Ramos (cell line): ENCODE measurements at regions not wholly inside any gene's neighbourhood (a gene's known extent, or its start where the extent isn't known, plus 50 kb on each side); places are given as distances from the start of the nearest gene placed in this dataset.
"Not testable (repeated sequence)": the region's sequence is repeated elsewhere in the genome, so short reads cannot be mapped to it uniquely, and the experiment has no call there.

ENCODE experiments used
- in situ Hi-C: fragments of 300-500 bp; cut with MboI; formaldehyde crosslinking; loops from one replicate; pipeline ENCODE4 v1.14.3; 2022; ENCODE audit warnings: low sequenced_read_pairs; ENCODE audit not compliant: unreplicated experiment

GRCh38 chr16:26818393-26818792 lies 248.3 kb upstream of the C16orf82 start:
- in situ Hi-C loops, result no loop called here

DNA sequence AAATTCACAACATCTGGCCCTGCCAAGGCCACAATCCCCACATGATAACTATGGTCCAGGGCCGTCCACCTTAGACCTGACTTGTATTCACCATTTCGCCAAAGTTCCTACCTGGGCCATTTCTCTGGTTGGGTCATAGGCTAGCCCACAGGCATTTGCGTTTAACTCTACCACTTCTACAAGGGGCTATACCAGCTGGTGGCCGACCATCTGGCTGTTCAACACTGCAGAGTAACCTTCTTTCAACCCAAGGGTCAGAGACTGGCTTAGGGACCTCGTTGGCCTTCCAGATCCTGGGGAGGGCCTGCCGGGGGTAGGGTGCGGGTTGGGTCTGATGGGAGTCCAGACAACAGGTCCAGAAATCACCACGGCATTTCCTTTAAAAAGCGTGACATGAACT lies 242.3 kb upstream of the C16orf82 start:
- in situ Hi-C loops, result no loop called here

- in situ Hi-C loops, result no loop called here
Observed at GRCh38 chr16:26826500-26826899, 240.2 kb upstream of the C16orf82 start.

- in situ Hi-C loops, result no loop called here
Observed at GRCh38 chr16:26827386-26827785, 239.3 kb upstream of the C16orf82 start.

- in situ Hi-C loops, result no loop called here
Observed at GRCh38 chr16:26830428-26831127, 236.1 kb upstream of the C16orf82 start.

DNA sequence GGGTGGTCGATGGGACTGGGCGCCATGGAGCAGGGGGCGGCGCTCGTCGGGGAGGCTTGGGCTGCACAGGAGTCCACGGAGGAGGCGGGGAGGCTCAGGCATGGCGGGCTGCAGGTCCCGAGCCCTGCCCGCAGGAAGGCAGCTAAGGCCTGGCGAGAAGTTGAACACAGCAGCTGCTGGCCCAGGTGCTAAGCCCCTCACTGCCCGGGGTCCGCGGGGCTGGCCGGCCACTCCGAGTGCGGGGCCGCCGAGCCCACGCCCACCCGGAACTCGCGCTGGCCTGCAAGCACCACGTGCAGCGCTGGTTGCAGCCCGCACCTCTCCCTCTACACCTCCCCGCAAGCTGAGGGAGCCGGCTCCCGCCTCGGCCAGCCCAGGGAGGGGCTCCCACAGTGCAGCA lies 230.6 kb upstream of the C16orf82 start:
- in situ Hi-C loops, result not testable (repeated sequence)

- in situ Hi-C loops, result no loop called here
Observed at GRCh38 chr16:26838931-26839330, 227.8 kb upstream of the C16orf82 start.

- in situ Hi-C loops, result no loop called here
Observed at GRCh38 chr16:26840691-26841090, 226.0 kb upstream of the C16orf82 start.

- in situ Hi-C loops, result no loop called here
Observed at GRCh38 chr16:26856271-26856670, 210.5 kb upstream of the C16orf82 start.

DNA sequence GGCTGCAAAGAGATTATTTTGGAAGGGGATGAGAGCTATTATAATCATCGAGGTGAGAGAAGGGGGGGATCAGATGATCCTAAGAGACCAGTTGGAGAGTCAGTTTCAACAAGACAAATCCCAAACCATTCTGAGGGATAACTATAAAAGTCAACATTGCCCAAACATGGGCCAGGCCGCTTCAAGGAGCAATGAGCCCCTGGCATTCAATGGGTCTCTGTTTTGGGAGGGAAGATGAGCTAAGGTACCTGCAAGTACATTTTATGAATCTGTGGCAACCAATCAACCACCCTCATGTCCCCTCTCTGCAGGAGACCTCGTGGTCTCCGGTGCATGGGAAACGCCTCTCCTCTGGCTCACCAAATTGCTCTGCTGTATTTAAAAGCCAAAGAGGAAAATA lies 209.9 kb upstream of the C16orf82 start:
- in situ Hi-C loops, result no loop called here

DNA sequence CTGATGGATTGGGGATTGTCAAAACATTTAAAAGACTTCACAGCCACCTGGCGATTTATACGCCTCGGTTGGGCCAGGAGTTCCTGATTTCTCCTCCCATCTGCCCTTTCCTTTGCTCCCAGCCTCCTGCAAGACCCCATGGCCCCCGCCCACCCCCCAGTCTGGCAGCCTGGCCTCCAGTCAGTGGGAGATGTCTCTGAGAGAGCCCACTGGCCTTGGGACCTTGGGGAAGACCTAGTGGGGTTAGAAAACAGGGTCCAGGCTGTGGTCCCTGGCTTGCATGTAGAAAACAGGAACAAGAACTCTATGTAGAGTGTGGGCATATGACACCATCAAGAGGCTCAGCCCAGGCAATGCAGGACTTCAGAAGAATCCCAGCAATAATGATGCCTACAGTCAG lies 209.4 kb upstream of the C16orf82 start:
- in situ Hi-C loops, result no loop called here

- in situ Hi-C loops, result no loop called here
Observed at GRCh38 chr16:26860506-26860905, 206.2 kb upstream of the C16orf82 start.

GRCh38 chr16:26863931-26864330 lies 202.8 kb upstream of the C16orf82 start:
- in situ Hi-C loops, result no loop called here

GRCh38 chr16:26874318-26874717 lies 192.4 kb upstream of the C16orf82 start:
- in situ Hi-C loops, result not testable (repeated sequence)

GRCh38 chr16:26877421-26877820 lies 189.3 kb upstream of the C16orf82 start:
- in situ Hi-C loops, result no loop called here

GRCh38 chr16:26885674-26886073 lies 181.1 kb upstream of the C16orf82 start:
- in situ Hi-C loops, result no loop called here

- in situ Hi-C loops, result no loop called here
Observed at GRCh38 chr16:26889740-26890139, 177.0 kb upstream of the C16orf82 start.

- in situ Hi-C loops, result no loop called here
Observed at GRCh38 chr16:26898200-26898599, 168.5 kb upstream of the C16orf82 start.

GRCh38 chr16:26901196-26901861 lies 165.4 kb upstream of the C16orf82 start:
- in situ Hi-C loops, result no loop called here

DNA sequence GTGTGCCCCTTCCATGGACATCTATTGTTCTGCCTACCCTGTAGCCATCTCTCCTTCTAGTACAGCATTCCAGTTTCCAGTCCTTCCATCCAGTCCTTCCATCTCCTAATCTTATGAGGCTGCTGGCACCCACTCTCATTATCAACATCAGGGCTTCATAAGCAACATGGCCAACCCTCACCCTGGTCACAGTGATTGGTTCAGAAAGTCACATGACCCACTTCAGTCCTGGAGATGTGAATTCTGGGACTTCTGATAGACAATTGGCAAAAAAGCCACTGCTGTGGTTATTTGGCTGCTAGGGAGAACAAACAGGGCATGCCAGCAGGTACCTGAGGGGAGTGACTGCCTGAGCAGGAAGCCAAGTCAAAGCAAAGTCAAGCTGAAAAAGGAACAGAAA lies 164.7 kb upstream of the C16orf82 start:
- in situ Hi-C loops, result no loop called here

- in situ Hi-C loops, result no loop called here
Observed at GRCh38 chr16:26905336-26905735, 161.4 kb upstream of the C16orf82 start.

DNA sequence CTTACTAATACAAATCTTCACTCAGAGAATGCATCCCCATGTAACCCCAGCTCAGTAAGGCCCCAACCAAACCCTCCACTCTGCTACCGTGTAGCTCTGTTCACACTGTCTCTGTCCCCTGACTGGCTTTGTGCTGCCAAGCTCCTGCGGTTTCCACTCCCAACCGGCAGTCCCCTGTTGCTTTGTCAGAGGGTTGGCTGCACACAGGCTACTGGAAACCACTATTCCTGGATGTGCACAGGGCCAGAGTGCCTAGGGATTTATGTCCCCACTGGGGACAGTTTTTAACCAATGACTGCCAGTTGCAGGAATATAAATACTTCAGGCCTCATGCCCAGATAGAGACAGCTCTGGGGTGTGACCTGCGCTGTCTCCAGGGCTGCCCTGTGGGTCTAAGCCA lies 157.1 kb upstream of the C16orf82 start:
- in situ Hi-C loops, result no loop called here
